SH-SY5Y (cell line): ENCODE measurements at regions not wholly inside any gene's neighbourhood (a gene's known extent, or its start where the extent isn't known, plus 50 kb on each side); places are given as distances from the start of the nearest gene placed in this dataset.

Experiments
- GATA2 ChIP-seq: IDR thresholded peaks from 2 replicates; pipeline ENCODE4 v1.6.1; 2011; ENCODE audit warnings: mild to moderate bottlenecking, low read depth, low read length
- GATA3 ChIP-seq: IDR thresholded peaks from 2 replicates; pipeline ENCODE4 v1.6.1; 2011; ENCODE audit warnings: low read depth, mild to moderate bottlenecking, low read length, moderate library complexity

- TF ChIP-seq GATA2 (no peak), GATA3 (no peak)
These were observed 288.6 kb downstream of the OXSM start for GRCh38 chr3:26078539-26078938.
